A549 (cell line): ENCODE measurements at regions not wholly inside any gene's neighbourhood (a gene's known extent, or its start where the extent isn't known, plus 50 kb on each side); places are given as distances from the start of the nearest gene placed in this dataset.

Source experiments
- ATAC-seq, 2 experiments: fragments of 200-7000 bp in 1 of 2; fragments of >200 bp in 1 of 2; cut with Nextera tagmentation in 1 of 2; cut with Tn5 transposase in 1 of 2; 3 replicates each; pipeline versions ENCODE4 v1.8.0 to v1.9.1; 2018 to 2020; ENCODE audit warnings: mild to moderate bottlenecking in 1 of 2, moderate library complexity in 1 of 2
- CTCF ChIA-PET: fragments of 300-600 bp; sonication (Branson Sonifier 250); formaldehyde crosslinking; extraction: SDS; loops from one replicate; lab custom pipeline; 2021; ENCODE audit warnings: antibody characterized with exemption, inconsistent platforms; lab: Yijun Ruan, JAX
- POLR2A ChIA-PET: fragments of 350-600 bp; formaldehyde crosslinking; extraction: SDS; loops from one replicate; lab custom pipeline; 2021; ENCODE audit warnings: antibody characterized with exemption, inconsistent platforms; lab: Yijun Ruan, JAX
- DNase-seq, 2 experiments: peaks; one replicate each; pipeline versions ENCODE4 v3.0.0 to v3.0.0-alpha.2; 2011 to 2016; ENCODE audit warnings: low read depth in 1 of 2, low spot score in 1 of 2
- FAIRE-seq: peaks from 2 replicates; lab custom pipeline; 2011; peaks lifted over from hg19 to GRCh38; lab: Jason Lieb, UNC
- H3K27ac ChIP-seq, 2 experiments: fragments of >200 bp; sonication (Bioruptor Twin); formaldehyde crosslinking; 3 replicates each; pipeline ENCODE4 v1.5.1; 2016 to 2017
- H3K4me1 ChIP-seq: fragments of >200 bp; sonication (Bioruptor Twin); formaldehyde crosslinking; 3 replicates; pipeline ENCODE4 v1.6.1; 2016
- H3K4me2 ChIP-seq: fragments of >200 bp; sonication (Bioruptor Twin); formaldehyde crosslinking; 3 replicates; pipeline ENCODE4 v1.6.1; 2016
- H3K4me3 ChIP-seq: fragments of >200 bp; sonication (Bioruptor Twin); formaldehyde crosslinking; 3 replicates; pipeline ENCODE4 v1.5.1; 2016
- H3K9me3 ChIP-seq: fragments of >200 bp; sonication (Bioruptor Twin); formaldehyde crosslinking; 3 replicates; pipeline ENCODE4 v1.6.1; 2016
- BHLHE40 ChIP-seq: IDR thresholded peaks from 2 replicates; pipeline ENCODE4 v1.6.1; 2012; ENCODE audit warnings: low read depth, low read length, inconsistent platforms
- CBX2 ChIP-seq: fragments of 200-600 bp; sonication (generic); IDR thresholded peaks from 2 replicates; pipeline ENCODE4 v1.6.1; 2016; ENCODE audit warnings: low read depth, mild to moderate bottlenecking, borderline replicate concordance
- CHD2 ChIP-seq: fragments of 150-350 bp; IDR thresholded peaks from 2 replicates; pipeline ENCODE4 v1.6.1; 2014; ENCODE audit warnings: low read length; ENCODE audit not compliant: partially characterized antibody
- CHD4 ChIP-seq: fragments of 200-600 bp; sonication (generic); IDR thresholded peaks from 2 replicates; pipeline ENCODE4 v1.6.1; 2016; ENCODE audit warnings: antibody characterized with exemption, mild to moderate bottlenecking, borderline replicate concordance
- EP300 ChIP-seq, 2 experiments: fragments of >200 bp; sonication (Bioruptor Twin); formaldehyde crosslinking; IDR thresholded peaks; 2 replicates in 1 of 2; 3 replicates in 1 of 2; pipeline ENCODE4 v1.6.1; 2016 to 2017
- ESRRA ChIP-seq: fragments of 150-350 bp; IDR thresholded peaks from 2 replicates; pipeline ENCODE4 v1.6.1; 2014; ENCODE audit warnings: mild to moderate bottlenecking, low read length, borderline replicate concordance
- FOSL2 ChIP-seq, 2 experiments: fragments of 450-650 bp in 1 of 2; fragments of >200 bp in 1 of 2; sonication (Bioruptor Twin) in 1 of 2; formaldehyde crosslinking; IDR thresholded peaks; 2 replicates each; pipeline versions ENCODE4 v1.5.0 to v1.6.1; 2016 to 2020; ENCODE audit warnings: mild to moderate bottlenecking in 1 of 2, moderate library complexity in 1 of 2
- FOXS1 ChIP-seq: fragments of 250-450 bp; sonication (Bioruptor Pico); IDR thresholded peaks from 2 replicates; pipeline ENCODE4 v1.5.0; 2020; ENCODE audit warnings: mild to moderate bottlenecking, moderate library complexity
- GATA3 ChIP-seq: IDR thresholded peaks from 2 replicates; pipeline ENCODE4 v1.6.1; 2012; ENCODE audit warnings: borderline replicate concordance
- HDAC2 ChIP-seq: fragments of 200-600 bp; sonication (generic); IDR thresholded peaks from 2 replicates; pipeline ENCODE4 v1.6.1; 2016
- JUN ChIP-seq, 2 experiments: fragments of >200 bp; sonication (Bioruptor Twin); formaldehyde crosslinking; IDR thresholded peaks; 2 replicates in 1 of 2; 3 replicates in 1 of 2; pipeline ENCODE4 v1.6.1; 2016 to 2017
- KDM1A ChIP-seq: fragments of 200-600 bp; sonication (generic); IDR thresholded peaks from 2 replicates; pipeline ENCODE4 v1.6.1; 2016; ENCODE audit warnings: low read depth, mild to moderate bottlenecking
- MAFK ChIP-seq: fragments of 450-650 bp; IDR thresholded peaks from 2 replicates; pipeline ENCODE4 v1.6.1; 2014; ENCODE audit not compliant: partially characterized antibody
- PHF8 ChIP-seq: fragments of 200-600 bp; sonication (generic); IDR thresholded peaks from 2 replicates; pipeline ENCODE4 v1.6.1; 2016; ENCODE audit warnings: low read depth, mild to moderate bottlenecking, antibody characterized with exemption, moderate library complexity, borderline replicate concordance
- POLR2A ChIP-seq: IDR thresholded peaks from 2 replicates; pipeline ENCODE4 v1.6.1; 2012; ENCODE audit warnings: mild to moderate bottlenecking, low read length
- RFX5 ChIP-seq: fragments of 450-650 bp; IDR thresholded peaks from 2 replicates; pipeline ENCODE4 v1.7.1; 2014; ENCODE audit warnings: antibody characterized with exemption, mild to moderate bottlenecking, moderate library complexity
- RNF2 ChIP-seq: fragments of 200-600 bp; sonication (generic); IDR thresholded peaks from 2 replicates; pipeline ENCODE4 v1.6.1; 2016; ENCODE audit warnings: low read depth, mild to moderate bottlenecking, antibody characterized with exemption, moderate library complexity, borderline replicate concordance
- SREBF2 ChIP-seq: fragments of 450-650 bp; IDR thresholded peaks from 2 replicates; pipeline ENCODE4 v1.6.1; 2014; ENCODE audit warnings: mild to moderate bottlenecking, moderate library complexity
- TP53 ChIP-seq: fragments of 250-450 bp; sonication (Bioruptor Pico); IDR thresholded peaks from 2 replicates; pipeline ENCODE4 v1.5.0; 2021; ENCODE audit warnings: mild to moderate bottlenecking, moderate library complexity
- ZC3H11A ChIP-seq: fragments of 450-650 bp; IDR thresholded peaks from 2 replicates; pipeline ENCODE4 v1.6.1; 2014; ENCODE audit warnings: antibody characterized with exemption, mild to moderate bottlenecking
- ZFP36 ChIP-seq: fragments of 450-650 bp; IDR thresholded peaks from 2 replicates; pipeline ENCODE4 v1.6.1; 2014; ENCODE audit warnings: borderline replicate concordance; ENCODE audit not compliant: partially characterized antibody
- ZSCAN20 ChIP-seq: fragments of 250-450 bp; sonication (Bioruptor Pico); IDR thresholded peaks from 2 replicates; pipeline ENCODE4 v1.8.0; 2022; ENCODE audit warnings: mild to moderate bottlenecking, moderate library complexity
- WGBS: methylation state at CpG from one replicate; pipeline ENCODE4 v1.1.6; 2017; ENCODE audit errors: missing lambda C conversion rate; 5-methylcytosine and 5-hydroxymethylcytosine counted together
- TF ChIP-seq, protein P1 (sequence below): IDR thresholded peaks from 2 replicates; pipeline ENCODE4 v1.6.1; 2012
- TF ChIP-seq, protein P2 (sequence below): fragments of >200 bp; sonication (Bioruptor Twin); formaldehyde crosslinking; IDR thresholded peaks from 3 replicates; pipeline ENCODE4 v1.6.1; 2016
- TF ChIP-seq, protein P3 (sequence below): fragments of 250-450 bp; sonication (Bioruptor Pico); IDR thresholded peaks from 2 replicates; pipeline ENCODE4 v1.5.0; 2021; ENCODE audit warnings: mild to moderate bottlenecking, moderate library complexity, borderline replicate concordance
- TF ChIP-seq, protein P4 (sequence below): fragments of 200-600 bp; sonication (generic); IDR thresholded peaks from 2 replicates; pipeline ENCODE4 v1.6.1; 2016; ENCODE audit warnings: antibody characterized with exemption, mild to moderate bottlenecking, moderate library complexity
- TF ChIP-seq, protein P5 (sequence below): fragments of 150-350 bp; IDR thresholded peaks from 2 replicates; pipeline ENCODE4 v1.6.1; 2014; ENCODE audit warnings: low read depth, mild to moderate bottlenecking, low read length

DNA sequence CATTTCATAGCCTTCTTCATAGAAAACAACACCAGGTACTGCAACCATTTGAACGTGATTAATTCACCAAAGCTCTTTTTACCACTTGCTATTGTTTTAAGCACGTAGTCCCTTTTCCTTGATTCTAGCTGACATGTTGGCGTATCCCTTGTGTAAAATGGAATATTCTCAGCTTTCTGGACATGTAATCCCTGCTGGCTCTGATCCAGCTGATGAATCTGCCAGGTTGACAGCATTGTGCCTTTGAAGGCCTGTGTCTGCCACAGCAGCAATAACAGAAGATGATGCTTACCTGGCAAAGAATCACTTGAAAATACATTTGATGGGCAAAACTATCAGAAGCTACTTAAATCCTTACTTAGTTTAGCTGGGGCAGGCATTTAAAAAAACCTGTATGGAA lies 81.0 kb upstream of the CCDC150 start:
- no peak overlapping the region for H3K4me3 ChIP-seq
- FAIRE-seq = no peak
- TF ChIP-seq FOSL2 (IDR thresholded peaks at IDR 0.05) = no peak
- TF ChIP-seq FOSL2 (CRISPR knock-in tag; IDR thresholded peaks at IDR 0.05) = no peak
- TF ChIP-seq POLR2A = no peak
- TF ChIP-seq, protein P1, sequence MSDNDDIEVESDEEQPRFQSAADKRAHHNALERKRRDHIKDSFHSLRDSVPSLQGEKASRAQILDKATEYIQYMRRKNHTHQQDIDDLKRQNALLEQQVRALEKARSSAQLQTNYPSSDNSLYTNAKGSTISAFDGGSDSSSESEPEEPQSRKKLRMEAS = no peak
- TF ChIP-seq, protein P2, sequence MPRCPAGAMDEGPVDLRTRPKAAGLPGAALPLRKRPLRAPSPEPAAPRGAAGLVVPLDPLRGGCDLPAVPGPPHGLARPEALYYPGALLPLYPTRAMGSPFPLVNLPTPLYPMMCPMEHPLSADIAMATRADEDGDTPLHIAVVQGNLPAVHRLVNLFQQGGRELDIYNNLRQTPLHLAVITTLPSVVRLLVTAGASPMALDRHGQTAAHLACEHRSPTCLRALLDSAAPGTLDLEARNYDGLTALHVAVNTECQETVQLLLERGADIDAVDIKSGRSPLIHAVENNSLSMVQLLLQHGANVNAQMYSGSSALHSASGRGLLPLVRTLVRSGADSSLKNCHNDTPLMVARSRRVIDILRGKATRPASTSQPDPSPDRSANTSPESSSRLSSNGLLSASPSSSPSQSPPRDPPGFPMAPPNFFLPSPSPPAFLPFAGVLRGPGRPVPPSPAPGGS = no peak
- no peak for TF ChIP-seq MAFK
- no peak for TF ChIP-seq CHD2
- TF ChIP-seq CBX2 = no peak
- TF ChIP-seq FOXS1 (CRISPR knock-in tag) = no peak
- TF ChIP-seq SREBF2 = no peak
- TF ChIP-seq EP300 (IDR thresholded peaks at IDR 0.05) = no peak
- TF ChIP-seq ZFP36 = no peak
- no peak for TF ChIP-seq JUN (IDR thresholded peaks at IDR 0.05)
- TF ChIP-seq, protein P3, sequence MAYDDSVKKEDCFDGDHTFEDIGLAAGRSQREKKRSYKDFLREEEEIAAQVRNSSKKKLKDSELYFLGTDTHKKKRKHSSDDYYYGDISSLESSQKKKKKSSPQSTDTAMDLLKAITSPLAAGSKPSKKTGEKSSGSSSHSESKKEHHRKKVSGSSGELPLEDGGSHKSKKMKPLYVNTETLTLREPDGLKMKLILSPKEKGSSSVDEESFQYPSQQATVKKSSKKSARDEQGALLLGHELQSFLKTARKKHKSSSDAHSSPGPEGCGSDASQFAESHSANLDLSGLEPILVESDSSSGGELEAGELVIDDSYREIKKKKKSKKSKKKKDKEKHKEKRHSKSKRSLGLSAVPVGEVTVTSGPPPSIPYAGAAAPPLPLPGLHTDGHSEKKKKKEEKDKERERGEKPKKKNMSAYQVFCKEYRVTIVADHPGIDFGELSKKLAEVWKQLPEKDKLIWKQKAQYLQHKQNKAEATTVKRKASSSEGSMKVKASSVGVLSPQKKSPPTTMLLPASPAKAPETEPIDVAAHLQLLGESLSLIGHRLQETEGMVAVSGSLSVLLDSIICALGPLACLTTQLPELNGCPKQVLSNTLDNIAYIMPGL = no peak
- no peak for TF ChIP-seq RNF2
- TF ChIP-seq PHF8 = no peak
- no peak for TF ChIP-seq HDAC2
- TF ChIP-seq, protein P4, sequence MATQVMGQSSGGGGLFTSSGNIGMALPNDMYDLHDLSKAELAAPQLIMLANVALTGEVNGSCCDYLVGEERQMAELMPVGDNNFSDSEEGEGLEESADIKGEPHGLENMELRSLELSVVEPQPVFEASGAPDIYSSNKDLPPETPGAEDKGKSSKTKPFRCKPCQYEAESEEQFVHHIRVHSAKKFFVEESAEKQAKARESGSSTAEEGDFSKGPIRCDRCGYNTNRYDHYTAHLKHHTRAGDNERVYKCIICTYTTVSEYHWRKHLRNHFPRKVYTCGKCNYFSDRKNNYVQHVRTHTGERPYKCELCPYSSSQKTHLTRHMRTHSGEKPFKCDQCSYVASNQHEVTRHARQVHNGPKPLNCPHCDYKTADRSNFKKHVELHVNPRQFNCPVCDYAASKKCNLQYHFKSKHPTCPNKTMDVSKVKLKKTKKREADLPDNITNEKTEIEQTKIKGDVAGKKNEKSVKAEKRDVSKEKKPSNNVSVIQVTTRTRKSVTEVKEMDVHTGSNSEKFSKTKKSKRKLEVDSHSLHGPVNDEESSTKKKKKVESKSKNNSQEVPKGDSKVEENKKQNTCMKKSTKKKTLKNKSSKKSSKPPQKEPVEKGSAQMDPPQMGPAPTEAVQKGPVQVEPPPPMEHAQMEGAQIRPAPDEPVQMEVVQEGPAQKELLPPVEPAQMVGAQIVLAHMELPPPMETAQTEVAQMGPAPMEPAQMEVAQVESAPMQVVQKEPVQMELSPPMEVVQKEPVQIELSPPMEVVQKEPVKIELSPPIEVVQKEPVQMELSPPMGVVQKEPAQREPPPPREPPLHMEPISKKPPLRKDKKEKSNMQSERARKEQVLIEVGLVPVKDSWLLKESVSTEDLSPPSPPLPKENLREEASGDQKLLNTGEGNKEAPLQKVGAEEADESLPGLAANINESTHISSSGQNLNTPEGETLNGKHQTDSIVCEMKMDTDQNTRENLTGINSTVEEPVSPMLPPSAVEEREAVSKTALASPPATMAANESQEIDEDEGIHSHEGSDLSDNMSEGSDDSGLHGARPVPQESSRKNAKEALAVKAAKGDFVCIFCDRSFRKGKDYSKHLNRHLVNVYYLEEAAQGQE = no peak
- TF ChIP-seq RFX5 = no peak
- TF ChIP-seq CHD4 = no peak
- CTCF ChIA-PET = interaction anchor here (1.7 kb wide), 1 partner anchor 34 kb away, joined by 4 read pairs; no protein-coding TSS in a partner anchor
- 84% methylated on average over 3 of the region's 3 CpGs for WGBS
- ATAC-seq = no peak
- H3K4me1 ChIP-seq = 0 out of 3 replicates have a peak, but pooled peaks cover 4% of the 10 kb centered on the region
- H3K9me3 ChIP-seq = no peaks in the 10 kb centered on the region
- POLR2A ChIA-PET = no interaction called here
- no peak for DNase-seq
- H3K4me2 ChIP-seq = no peak overlapping the region
- H3K27ac ChIP-seq = no peak overlapping the region

DNA sequence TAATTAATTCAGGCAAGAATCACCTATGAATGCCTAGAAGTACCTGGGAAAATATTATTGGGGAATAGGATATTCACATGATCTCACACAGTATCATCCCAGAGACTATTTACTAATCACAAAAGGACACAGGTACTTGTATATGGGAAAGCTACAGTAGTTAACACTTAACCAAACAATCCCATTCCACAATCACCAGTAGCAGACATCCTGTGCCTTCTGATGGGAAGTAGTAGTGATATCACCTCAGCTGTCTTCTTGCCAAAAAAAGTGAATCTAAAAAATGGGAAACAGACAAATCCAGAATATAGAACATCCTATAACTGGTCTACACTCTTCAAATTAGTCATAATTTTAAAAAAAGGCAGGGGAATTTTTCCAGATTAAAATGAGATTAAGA lies 75.6 kb upstream of the CCDC150 start:
- POLR2A ChIA-PET = no interaction called here
- Histone ChIP-seq H3K4me3 (no peak overlapping the region), H3K4me2 (no peak overlapping the region), H3K9me3 (no peaks in the 10 kb centered on the region), H3K4me1 (0 out of 3 replicates have a peak, but pooled peaks cover 4% of the 10 kb centered on the region), H3K27ac (no peak overlapping the region)
- DNase-seq = no peak
- FAIRE-seq = no peak
- no peak for ATAC-seq
- CTCF ChIA-PET = no interaction called here
- no peak for TF ChIP-seq ESRRA
- TF ChIP-seq GATA3 = no peak
- TF ChIP-seq, protein P5, sequence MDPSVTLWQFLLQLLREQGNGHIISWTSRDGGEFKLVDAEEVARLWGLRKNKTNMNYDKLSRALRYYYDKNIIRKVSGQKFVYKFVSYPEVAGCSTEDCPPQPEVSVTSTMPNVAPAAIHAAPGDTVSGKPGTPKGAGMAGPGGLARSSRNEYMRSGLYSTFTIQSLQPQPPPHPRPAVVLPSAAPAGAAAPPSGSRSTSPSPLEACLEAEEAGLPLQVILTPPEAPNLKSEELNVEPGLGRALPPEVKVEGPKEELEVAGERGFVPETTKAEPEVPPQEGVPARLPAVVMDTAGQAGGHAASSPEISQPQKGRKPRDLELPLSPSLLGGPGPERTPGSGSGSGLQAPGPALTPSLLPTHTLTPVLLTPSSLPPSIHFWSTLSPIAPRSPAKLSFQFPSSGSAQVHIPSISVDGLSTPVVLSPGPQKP = no peak
- TF ChIP-seq BHLHE40 = no peak
- no peak for TF ChIP-seq CHD2
- no peak for TF ChIP-seq ZSCAN20 (CRISPR knock-in tag)
- TF ChIP-seq JUN (IDR thresholded peaks at IDR 0.05) = no peak
- no peak for TF ChIP-seq TP53 (CRISPR knock-in tag)
- TF ChIP-seq ZC3H11A = no peak
- TF ChIP-seq, protein P4 = no peak
- no peak for TF ChIP-seq KDM1A
- no peak for TF ChIP-seq FOSL2 (IDR thresholded peaks at IDR 0.05)
- no peak for TF ChIP-seq FOSL2 (CRISPR knock-in tag; IDR thresholded peaks at IDR 0.05)
- TF ChIP-seq RNF2 = no peak
